GM12873 (cell line): ENCODE measurements at regions not wholly inside any gene's neighbourhood (a gene's known extent, or its start where the extent isn't known, plus 50 kb on each side); places are given as distances from the start of the nearest gene placed in this dataset.

Experiments used
- TF ChIP-seq, protein P1 (sequence below): IDR thresholded peaks from 2 replicates; pipeline ENCODE4 v1.5.1; 2012; ENCODE audit warnings: low read depth, mild to moderate bottlenecking, moderate library complexity, low read length, control low read depth; ENCODE audit not compliant: insufficient read depth; ENCODE audit errors: missing control alignments

- TF ChIP-seq, protein P1, sequence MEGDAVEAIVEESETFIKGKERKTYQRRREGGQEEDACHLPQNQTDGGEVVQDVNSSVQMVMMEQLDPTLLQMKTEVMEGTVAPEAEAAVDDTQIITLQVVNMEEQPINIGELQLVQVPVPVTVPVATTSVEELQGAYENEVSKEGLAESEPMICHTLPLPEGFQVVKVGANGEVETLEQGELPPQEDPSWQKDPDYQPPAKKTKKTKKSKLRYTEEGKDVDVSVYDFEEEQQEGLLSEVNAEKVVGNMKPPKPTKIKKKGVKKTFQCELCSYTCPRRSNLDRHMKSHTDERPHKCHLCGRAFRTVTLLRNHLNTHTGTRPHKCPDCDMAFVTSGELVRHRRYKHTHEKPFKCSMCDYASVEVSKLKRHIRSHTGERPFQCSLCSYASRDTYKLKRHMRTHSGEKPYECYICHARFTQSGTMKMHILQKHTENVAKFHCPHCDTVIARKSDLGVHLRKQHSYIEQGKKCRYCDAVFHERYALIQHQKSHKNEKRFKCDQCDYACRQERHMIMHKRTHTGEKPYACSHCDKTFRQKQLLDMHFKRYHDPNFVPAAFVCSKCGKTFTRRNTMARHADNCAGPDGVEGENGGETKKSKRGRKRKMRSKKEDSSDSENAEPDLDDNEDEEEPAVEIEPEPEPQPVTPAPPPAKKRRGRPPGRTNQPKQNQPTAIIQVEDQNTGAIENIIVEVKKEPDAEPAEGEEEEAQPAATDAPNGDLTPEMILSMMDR, result no peak
Measured at GRCh38 chr6:106785298-106785697, 155.9 kb downstream of the QRSL1 start.

GRCh38 chr6:106783640-106784566 is 154.5 kb downstream of the QRSL1 start:
- TF ChIP-seq, protein P1, result no peak

DNA sequence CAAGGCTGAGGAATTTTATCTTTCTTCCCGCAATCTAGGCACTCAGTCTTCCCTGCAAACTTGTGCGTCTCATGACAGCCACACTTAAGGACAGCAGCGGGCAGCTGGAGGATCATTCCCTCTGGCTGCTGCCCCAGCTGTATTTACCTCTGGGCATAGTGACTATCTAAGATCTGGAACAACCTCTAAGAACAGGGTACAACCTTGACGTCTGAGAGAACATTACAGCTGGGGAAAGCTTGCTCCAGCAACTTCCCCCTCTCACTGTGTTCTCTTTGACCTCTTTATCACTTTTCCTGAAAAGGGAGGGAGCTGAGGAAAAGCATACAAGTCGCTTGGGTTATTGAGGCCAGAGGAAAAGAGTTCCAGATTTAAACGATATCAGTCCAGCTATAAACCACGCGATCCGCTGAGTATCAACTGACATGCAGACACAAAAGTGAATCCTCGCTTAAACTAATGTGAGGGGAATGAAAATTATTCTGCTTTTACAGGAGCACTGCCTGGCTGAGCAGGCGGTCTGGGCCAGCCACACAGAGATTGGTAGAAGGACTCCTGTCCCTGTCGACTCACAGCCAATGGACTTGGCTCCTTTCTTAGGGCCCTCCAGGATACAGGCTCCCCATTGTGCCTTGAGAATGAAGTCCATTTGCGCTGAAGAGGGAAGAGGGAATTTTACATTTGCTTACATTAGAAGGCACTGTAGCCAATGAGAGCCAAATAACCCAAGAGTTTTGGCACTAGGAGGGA is 153.3 kb downstream of the QRSL1 start:
- TF ChIP-seq, protein P1, result no peak

DNA sequence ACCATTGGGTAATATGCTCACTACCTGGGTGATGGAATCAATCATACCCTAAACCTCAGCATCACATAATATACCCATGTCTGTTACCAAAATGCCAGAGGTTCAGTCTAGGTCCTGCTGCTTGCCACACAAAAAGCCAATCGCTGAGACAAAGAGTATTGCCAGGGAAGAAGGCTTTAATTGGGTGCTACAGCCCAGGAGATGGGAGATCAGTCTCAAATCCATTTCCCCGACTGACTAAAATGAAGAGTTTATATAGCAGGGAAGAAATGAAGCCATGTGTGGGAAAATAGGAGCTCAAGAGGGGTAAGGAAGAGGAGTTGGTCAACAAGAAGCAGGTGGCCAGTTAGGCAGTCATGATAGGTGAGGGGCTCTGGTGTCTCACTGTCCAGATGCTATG is 149.6 kb downstream of the QRSL1 start:
- TF ChIP-seq, protein P1, result no peak

DNA sequence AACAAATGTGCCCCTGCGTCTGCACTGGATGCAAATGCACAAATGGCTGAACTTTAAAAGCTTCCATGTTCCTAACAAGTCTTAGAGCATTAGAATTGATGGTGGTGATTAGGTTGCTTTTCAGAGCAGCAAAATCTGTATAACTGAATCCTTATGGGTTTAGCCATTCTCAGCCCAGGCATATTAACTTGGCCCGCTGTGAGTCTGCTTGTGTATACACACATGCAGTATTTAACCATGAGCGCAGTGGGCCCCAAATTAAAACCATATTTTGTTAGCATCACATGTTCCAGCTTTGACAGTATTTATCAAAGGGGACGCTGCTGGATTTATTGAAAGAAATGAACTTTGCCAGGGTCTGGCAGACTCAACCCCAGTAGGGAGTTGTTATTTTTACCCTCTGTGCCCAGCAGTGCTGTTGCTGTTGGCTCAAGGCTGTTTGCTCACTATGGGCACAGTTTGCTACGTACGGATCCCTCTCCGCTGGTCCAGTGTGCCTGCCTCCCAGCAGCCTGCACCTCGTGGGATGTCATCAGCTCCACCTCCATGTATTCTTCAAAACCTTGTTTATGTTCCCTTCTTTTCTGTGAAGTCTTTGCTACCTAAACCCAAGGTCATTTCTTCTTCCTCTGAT is 144.7 kb downstream of the QRSL1 start:
- TF ChIP-seq, protein P1, result no peak

DNA sequence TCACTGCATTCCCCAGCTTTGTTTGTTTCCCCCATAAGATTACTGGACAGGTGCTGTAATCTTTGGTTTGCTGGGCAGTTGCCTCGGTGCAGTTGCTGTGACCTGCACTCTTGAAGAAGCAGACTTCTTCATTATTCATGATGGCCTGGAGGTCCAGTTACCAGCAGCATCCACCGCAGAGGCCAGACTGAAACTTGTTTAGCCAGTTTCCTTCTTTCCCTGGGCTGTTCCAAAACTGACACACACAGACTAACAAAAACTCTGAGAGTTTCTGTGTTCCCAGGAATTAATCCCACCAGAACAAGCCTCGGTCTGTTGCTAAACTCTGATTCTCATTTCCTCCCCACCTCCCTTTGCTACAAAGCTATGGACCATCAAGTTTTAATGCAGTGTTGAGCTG is 144.1 kb downstream of the QRSL1 start:
- TF ChIP-seq, protein P1, result no peak
